GM21737 (cell line): ENCODE measurements at regions not wholly inside any gene's neighbourhood (a gene's known extent, or its start where the extent isn't known, plus 50 kb on each side); places are given as distances from the start of the nearest gene placed in this dataset.

ENCODE experiments used
- ATAC-seq: cut with Tn5 transposase; IDR thresholded peaks from one replicate; pipeline ENCODE4 v1.9.1; 2021; ENCODE audit warnings: mild to moderate bottlenecking, moderate library complexity; ENCODE audit not compliant: unreplicated experiment

DNA sequence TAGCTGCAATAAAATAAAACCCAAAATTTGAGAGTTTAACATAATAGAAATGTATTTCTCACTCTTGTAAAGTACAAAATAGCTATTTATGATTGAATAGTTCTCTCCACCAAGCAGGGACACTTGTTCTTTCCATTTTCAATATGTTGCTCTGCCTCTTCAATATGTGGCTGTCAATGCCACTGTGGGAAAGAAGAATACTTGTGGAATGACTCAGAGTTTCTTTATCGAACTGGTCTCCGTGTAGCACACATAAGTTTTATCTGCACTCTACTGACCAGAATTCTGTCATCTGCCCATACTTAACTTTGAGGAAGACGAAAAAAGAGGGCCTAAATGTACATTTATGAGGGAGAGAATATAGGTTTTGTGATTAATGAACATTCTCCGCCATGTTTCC, 256.9 kb downstream of the ATXN7L3B start:
- ATAC-seq: no peak

DNA sequence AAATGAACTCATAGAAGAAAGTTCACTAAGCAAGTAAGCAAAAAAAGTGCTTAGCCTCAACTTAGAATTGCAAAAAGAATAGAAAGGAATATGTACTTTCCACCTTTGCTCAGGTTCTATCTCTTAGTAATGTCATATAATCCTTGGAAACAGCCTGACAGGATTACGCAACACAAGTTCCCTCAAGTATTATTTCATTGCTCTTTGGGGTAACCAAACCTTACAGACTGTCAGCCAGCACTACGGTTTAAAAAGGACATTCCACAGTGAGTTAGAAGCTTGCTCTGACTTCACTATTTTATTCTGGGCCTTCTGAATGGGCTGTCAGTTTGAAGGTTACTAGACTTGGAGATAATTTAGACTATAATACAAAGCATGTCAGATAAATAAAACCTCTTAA, 264.0 kb downstream of the ATXN7L3B start:
- ATAC-seq: no peak

DNA sequence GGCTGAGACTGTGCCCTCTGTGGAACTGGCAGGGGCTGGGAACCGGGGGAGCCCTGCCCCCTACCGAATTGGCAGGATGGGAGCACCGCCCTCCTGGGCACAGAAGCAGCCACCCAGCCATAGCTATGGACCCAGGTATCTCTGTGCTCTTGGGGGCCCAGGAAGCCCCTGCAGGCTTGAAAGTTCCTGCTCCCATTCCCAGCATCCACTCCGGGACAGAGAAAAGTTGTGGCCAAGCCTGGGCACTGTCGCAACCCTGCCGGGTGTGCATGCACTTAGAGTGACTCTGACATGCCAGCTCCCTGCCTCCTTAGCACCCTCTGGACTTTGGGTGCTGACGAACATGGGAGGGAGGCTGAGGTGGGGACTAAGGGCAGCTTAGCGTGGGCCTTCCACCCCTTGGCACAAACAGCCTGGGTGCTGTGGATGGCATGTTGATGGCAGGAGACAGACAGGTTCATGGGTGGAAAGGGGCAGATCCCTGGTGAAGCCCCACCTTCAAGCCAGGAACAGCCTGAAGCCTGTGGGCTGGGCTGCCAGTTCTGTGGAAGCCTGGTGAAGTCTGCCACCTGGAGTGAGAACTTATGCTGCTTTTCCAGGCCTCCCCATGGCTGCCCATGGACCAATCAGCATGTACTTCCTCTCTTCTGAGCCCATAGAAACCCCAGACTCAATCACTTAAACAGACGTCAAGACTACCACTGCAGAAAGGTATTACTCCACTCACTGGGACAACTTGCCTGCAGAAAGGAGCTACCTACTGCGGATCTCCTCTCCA, 279.0 kb downstream of the ATXN7L3B start:
- ATAC-seq: no peak

DNA sequence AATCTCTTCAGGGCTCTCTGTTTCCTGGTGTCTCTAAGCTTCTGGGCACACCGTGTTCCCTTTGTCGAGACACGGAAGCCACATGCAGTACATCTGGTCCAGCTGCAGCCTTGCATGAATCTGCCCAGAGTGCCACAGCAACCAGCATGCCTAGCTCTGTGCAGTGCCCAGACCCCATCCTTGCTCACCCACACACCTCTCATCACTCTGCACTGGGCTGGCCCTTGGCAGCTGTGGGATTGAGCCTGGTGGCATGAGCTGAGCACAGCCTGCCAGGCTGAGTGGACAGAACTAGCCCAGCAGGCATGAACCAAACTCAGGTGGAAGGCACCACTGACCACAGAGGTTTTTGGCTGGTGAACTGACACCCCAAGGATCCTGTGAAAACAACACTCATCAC, 279.9 kb downstream of the ATXN7L3B start:
- no peak for ATAC-seq

DNA sequence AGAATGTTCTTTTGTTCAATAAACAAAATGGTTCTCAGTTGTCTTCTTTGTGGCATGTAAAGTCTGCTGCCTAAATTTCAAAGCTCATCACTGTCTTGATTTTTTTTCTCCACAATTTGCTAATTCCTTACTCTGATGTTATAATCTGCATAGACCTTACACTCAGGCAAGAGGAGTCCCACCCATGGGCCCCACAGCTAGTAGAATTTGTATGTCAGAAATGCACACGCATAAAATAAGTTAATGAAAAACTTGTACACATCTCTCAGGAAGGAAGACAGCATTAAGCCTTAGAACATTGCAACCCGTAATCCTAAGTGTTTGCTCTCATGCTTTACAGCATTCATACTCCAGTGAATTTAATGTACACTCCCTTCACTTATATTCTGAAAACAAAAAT, 280.8 kb downstream of the ATXN7L3B start:
- no peak for ATAC-seq

DNA sequence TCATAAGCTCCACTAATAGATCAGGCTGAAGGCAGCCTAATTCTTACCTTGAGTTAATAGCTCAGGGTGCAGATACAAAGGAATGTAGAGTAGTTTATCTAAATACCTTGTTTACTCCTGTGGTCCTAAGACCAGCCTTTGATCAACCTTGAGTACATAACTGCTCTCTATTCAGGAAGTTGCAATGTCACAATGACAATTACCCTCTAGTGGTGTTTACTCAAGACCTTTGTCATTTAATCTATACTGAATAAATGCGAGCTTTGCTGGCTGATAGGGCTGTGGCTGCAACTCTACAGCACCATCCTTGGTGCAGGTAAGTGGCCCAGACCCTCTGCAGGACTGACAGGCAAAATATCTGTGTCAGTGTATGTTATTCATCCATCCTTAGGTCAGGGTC, 282.7 kb downstream of the ATXN7L3B start:
- no peak for ATAC-seq

DNA sequence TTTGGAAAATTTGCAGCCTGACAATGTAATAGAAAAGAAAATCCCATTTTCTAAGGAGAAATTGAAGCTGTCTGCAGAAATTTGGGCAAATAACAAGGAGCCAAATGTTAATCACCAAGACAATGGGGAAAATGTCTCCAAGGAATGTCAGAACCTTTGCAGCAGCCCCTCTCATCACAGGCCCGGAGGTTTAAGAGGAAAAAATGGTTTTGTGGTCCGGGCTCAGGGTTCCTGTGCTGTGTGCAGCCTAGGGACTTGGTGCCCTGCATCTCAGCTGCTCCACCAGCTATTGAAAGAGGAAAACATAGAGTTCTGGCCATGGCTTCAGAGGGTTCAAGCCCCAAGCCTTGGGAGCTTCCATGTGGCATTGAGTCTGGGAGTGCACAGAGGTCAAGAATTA, 298.9 kb downstream of the ATXN7L3B start:
- ATAC-seq: no peak

DNA sequence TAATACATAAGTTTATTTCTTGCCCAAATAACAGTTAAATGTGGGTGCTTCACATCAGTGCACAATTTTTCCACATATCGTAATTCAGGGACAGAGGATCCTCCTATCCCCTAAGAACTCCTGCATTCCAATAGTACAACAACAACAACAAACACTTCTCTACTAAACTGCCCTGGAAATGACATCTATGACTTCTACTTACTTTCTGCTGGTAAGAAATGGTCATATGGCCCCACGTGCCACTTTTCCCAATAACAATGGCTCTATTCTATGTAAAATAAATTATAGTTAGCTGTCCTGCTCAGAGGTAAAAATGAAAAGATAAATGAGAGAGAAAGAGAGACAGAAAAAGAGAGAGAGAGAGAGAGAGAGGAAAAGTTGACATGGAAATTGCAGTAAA, 308.5 kb downstream of the ATXN7L3B start:
- ATAC-seq: no peak

DNA sequence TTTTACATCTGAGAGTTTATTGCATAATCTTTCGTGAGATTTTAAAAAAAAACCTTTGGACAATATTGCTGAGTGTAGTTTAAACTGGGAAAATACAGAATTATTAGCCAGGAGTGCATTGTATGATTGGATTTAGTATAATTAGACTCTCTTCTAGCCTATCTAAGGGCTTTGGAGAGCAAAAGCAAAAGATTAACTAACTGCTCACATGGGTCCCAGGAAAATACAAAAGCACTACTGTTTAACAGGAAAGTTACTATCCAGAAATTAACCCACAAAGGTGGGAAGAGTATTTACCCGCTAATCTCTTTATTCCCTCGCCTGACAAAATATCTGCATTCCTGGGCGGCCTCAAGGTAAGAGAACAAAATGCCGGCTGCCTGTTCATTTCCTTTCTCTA, 309.5 kb downstream of the ATXN7L3B start:
- ATAC-seq: no peak

DNA sequence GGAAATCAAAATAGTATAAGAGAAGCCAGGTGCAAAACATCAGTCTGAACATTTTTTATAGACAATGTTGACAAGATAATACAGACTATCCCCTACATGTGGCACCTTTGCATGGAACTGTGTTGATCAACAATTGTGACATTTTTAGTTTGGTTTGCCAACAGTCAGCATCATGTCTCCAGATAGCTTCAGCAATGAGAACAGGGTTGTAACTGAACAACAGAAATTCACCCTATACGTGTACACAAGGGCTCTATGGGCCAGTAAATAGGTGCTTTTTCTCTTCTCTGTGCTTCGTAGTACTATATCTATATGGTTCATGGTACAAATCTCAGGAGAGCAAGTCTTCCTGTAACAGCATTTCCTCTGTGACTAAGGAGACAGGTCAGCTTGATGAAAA, 310.4 kb downstream of the ATXN7L3B start:
- no peak for ATAC-seq

DNA sequence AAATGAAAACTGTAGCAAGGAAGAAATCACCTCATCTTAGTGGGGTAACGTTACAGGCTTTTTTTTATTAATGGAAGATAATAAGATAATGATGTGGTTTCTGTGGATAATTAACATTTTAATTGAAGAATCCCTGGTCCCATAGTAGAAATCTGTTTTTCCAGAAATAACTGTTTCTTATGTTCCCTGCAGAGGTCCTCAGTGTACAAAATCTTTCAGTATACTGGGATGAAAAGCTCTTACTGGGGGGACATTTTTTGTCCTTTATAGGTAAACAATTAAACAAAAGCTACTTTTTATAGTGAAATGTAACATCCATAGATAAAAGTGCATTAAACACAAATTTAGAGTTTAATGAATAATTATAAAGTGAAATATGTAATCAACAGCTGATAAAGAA, 312.2 kb downstream of the ATXN7L3B start:
- ATAC-seq: no peak

DNA sequence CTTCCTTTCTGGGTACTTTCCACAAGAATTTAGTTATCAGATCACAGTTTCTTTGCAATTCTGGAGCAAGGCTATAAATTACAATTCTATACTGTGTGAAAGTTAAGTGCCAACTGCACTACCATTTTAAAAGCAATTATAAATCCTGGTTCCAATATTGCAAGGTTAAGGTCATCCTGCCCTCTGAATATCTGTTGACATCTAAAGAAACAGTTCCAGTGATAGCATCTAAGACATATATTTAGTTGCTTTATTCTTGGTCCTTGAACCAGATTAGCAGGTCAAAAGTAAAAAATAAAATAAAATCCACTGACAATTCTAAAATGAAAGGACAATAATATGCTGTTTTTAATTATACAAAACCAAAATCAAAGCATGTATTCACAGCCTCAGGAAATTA, 334.2 kb downstream of the ATXN7L3B start:
- ATAC-seq: no peak

DNA sequence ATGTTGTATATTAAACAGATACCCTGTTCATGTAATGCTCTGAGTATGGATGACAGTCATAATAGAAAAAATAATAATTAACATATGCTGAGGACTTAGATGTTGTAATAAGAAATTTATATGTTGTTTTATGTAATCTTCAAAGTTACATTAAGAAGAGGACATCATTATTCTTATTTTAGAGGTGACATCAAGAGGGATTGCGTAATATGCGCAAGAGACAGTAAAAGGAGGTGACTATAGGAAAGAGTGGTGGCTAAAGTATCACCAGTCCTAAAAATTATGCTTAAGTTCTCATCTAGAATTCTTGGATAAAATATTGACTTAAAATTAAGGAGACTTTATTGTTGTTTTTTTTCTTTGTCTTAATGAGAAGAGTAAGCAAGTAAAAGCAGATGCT, 323.9 kb downstream of the KCNC2 start:
- no peak for ATAC-seq

DNA sequence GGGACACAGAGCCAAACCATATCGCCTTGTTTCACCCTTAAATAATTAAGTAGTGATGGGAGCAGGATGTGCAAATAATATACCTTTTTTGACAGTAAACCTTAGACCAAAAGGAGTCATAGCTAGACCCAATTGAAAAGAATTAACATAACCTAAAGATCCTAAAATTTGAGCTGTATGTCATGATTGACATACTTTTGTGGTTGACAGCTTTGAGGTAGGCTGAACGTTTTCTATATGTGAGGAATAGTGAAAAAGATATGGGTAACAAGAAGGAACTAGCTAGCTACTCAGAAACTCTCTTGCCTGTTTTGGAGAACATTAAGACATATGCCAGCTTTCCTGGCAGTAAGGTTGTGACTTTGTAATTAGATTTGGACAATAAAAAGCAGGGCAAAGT, 320.6 kb downstream of the KCNC2 start:
- no peak for ATAC-seq

DNA sequence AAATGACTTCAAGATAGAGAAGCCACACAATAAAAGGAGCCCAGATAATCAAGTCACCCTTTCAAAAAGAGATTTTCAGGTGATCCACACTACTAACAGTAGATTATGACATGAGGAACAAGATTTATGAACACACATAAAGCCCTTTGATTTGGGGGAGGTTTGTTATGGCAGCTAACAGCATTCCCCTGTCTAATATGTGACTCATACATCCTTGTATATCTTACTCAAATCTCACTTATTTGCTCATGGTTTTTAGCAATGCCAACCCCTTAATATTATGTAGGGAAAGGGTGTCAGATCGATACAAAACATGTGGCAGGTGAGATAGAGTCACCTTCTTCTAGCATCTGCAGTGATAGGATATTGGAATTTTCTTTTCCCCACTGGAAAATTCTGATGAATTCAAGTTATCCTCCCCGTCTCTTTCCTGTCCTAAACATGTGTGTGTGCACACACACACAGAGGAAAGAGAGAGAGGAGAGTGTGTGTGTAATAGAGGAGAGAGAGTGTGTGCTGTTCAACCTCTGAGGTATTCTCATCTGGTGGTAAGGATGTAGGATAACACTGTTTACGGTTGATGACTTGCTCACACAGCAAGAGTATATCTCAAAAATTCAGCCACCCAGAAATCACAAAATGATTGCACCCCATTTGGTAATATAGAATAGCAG, 319.9 kb downstream of the KCNC2 start:
- peak; percentile 48 for ATAC-seq

DNA sequence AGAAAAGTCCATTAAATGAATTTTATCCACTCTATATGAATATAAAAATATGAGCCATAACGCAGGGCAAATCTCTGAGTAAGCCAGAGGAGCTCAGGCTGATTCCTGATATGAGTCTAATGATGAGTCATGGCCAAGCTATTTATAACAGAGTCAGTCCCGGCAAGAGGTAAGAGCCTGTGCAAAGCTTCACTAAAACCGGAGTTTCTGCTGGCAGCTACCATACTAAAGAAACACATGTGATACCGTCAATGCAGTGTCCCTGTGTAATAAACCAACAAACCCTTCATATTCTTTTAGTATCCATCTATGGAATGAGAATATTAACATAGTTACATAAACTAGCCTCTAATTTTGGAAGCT, 319.4 kb downstream of the KCNC2 start:
- ATAC-seq: peak; percentile 90

DNA sequence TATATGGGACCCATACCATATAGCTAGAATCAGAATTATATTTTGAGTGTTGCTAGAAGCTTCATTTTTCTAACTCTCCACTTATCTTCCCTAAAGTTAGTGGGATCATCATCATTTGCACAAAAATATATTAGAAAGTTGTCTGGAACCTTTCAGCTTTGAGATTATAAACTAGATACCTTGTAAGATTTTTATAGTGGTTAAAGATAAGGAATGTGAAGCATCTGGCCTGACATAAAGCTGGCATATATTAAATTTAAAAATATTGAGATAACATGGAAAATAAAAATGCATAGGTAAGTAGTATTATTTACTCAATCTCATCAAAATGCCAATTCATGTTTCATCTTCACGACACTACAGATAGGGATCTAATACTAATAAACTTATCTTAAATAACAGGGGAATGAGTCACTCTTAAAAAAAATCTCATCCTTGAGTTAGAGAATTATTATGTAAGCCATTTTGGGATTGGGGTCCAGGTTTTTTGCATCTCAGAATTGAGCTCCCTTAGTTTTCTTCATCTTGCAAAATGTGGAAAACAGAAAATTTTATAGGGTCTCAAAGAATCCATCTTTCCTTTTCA, 318.5 kb downstream of the KCNC2 start:
- ATAC-seq: no peak

DNA sequence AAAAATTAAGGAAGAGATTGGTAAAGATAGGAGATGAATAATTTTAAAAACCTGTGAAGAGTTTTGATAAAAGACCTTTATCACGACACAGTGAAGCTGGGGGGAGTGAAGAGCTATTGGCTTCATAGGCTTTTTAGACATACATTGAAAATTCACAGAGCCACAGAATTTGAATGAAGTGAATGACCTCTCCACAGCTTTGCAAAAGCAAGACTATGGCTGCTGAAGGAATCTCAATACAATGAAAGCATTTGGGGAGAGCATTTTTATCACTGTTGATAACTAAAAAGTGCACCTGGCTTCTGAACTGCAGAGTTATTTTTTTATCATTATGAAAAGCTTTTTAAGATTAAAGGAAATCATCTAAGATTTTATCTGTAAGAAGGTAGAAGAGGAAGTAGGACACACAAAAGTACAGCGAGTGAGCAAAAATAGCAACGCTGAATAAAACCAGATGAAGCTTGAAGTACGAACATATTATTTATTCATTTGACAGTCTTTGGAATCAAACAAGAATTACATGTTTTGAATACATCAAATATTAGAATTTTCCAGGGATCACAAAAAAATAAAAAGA, 317.5 kb downstream of the KCNC2 start:
- no peak for ATAC-seq

DNA sequence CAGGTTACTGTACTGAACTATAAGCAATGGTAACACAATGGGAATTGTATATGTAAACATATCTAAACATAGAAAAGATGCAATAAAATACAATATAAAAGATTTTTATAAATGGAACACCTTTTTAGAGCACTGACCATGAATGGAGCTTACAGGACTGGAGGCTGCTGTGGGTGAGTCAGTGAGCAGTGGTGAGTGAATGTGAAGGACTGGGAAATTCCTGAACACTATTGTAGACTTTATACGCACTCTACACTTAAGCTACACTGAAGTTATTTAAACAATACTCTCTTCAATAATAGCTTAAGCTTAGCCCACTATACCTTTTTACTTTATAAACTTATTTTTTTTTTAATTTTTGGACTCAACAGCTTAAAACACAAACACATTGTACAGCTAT, 313.5 kb downstream of the KCNC2 start:
- no peak for ATAC-seq

DNA sequence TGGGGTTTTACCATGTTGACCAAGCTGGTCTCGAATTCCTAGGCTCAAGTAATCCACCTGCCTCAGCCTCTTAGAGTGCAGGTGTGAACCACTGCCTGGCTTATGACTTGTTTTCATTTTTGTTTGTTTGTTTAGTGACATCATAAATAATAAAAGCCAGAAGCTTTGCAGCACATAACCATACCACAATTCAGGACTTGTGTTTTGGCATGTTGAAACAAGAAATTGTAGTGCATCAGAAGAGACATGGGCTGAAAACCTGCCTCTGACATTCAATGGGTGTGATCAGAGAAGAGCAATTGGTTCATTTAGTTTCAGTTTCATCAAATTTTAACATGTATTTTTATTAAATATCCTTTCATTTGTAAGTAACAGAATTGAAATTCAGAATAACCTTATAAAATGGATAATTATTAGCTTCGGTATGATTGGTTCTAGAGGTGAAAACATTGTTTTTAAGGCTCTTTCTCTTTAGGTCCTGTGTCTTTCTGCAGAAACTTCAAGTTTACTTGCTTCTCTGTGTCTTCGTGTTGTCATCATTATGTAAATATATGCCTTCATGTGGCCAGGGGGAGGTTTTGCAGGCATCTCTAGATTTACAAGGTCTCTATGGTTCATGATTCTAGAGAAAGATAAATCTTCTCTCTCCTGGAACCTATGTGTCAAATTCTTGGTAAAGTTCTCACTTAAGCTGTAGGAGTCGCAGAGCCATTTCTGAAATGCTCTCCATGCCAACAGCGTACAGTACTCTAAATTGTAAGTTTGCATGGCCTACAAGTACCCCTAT, 312.0 kb downstream of the KCNC2 start:
- ATAC-seq: no peak
